Neural crest cell (in vitro differentiated cells): ENCODE measurements at regions not wholly inside any gene's neighbourhood (a gene's known extent, or its start where the extent isn't known, plus 50 kb on each side); places are given as distances from the start of the nearest gene placed in this dataset. TPM values are rescaled to one million over a fixed set of nuclear protein-coding genes. Genes with fewer than 3 reads are reported as not detected.

Experiments used
- DNase-seq: peaks from one replicate; pipeline ENCODE4 v3.0.0; 2021; ENCODE audit warnings: low read depth, mixed read lengths, low spot score
- H3K27ac Mint-ChIP-seq: one replicate; pipeline ENCODE4 v1.8.0; 2021; ENCODE audit warnings: mild to moderate bottlenecking, mixed read lengths; ENCODE audit not compliant: unreplicated experiment
- H3K27me3 Mint-ChIP-seq: 2 replicates; pipeline ENCODE4 v1.8.0; 2021; ENCODE audit warnings: low read depth, mild to moderate bottlenecking, mixed read lengths
- H3K36me3 Mint-ChIP-seq: 2 replicates; pipeline ENCODE4 v1.8.0; 2021; ENCODE audit warnings: low read depth, mild to moderate bottlenecking, mixed read lengths
- H3K4me1 Mint-ChIP-seq: 2 replicates; pipeline ENCODE4 v1.8.0; 2021; ENCODE audit warnings: mixed read lengths
- H3K4me3 Mint-ChIP-seq: one replicate; pipeline ENCODE4 v1.8.0; 2021; ENCODE audit warnings: mild to moderate bottlenecking, mixed read lengths
- H3K9me3 Mint-ChIP-seq: 2 replicates; pipeline ENCODE4 v1.8.0; 2021; ENCODE audit warnings: mixed read lengths
- microRNA-seq: library from miRNA; unstranded; fragments of <30 nt; microRNA quantifications from one replicate; pipeline ENCODE4, GENCODE V29; 2020
- TF ChIP-seq, protein P1 (sequence below): fragments of 200-600 bp; sonication (generic); conservative IDR thresholded peaks from 2 replicates; pipeline ENCODE4 v1.5.0; 2021; ENCODE audit warnings: antibody characterized with exemption, mild to moderate bottlenecking

DNA sequence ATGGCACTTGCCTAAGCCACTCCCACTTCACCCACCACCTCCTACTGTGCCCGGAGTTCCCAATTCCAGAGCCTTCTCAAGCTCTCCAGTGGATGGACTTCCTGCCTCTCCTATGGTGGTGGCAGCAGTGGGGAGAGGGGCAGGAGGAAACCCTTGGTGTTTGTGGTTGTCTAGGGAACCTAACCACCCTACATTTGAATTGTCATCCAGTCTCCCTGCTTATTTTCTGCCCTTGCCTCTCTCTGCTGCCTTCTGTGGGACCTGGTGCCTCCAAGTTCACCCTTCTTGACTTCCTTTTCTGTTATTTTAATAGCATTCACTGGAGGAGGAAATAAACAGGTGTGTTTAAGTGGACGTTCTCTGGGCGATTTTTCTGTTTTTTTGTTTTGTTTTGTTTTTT, 50.0 kb upstream of the HPCAL1 start:
- peaks cover 2% of the 10 kb centered on the region for H3K27me3 Mint-ChIP-seq
- peaks cover 6% of the 10 kb centered on the region for H3K36me3 Mint-ChIP-seq
- no peak overlapping the region for H3K4me3 Mint-ChIP-seq
- peaks cover 7% of the 10 kb centered on the region for H3K9me3 Mint-ChIP-seq
- TF ChIP-seq, protein P1, sequence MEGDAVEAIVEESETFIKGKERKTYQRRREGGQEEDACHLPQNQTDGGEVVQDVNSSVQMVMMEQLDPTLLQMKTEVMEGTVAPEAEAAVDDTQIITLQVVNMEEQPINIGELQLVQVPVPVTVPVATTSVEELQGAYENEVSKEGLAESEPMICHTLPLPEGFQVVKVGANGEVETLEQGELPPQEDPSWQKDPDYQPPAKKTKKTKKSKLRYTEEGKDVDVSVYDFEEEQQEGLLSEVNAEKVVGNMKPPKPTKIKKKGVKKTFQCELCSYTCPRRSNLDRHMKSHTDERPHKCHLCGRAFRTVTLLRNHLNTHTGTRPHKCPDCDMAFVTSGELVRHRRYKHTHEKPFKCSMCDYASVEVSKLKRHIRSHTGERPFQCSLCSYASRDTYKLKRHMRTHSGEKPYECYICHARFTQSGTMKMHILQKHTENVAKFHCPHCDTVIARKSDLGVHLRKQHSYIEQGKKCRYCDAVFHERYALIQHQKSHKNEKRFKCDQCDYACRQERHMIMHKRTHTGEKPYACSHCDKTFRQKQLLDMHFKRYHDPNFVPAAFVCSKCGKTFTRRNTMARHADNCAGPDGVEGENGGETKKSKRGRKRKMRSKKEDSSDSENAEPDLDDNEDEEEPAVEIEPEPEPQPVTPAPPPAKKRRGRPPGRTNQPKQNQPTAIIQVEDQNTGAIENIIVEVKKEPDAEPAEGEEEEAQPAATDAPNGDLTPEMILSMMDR, result no peak
- DNase-seq, result no peak
- H3K4me1 Mint-ChIP-seq, result no peaks in the 10 kb centered on the region
- no peak overlapping the region for H3K27ac Mint-ChIP-seq

Small RNAs in the stretch of these regions (microRNA-seq; reads per million reads assigned to microRNA genes)
- not detected for gene MIR4261
